Stomach (tissue), 8 donors: ENCODE measurements at regions not wholly inside any gene's neighbourhood (a gene's known extent, or its start where the extent isn't known, plus 50 kb on each side); places are given as distances from the start of the nearest gene placed in this dataset.

Source experiments
- DNase-seq, 2 donors: peaks; one replicate each; pipeline versions ENCODE4 v3.0.0 to v3.0.0-alpha.2; 2013 to 2019
- H3K27ac ChIP-seq, 5 donors: fragments of 200-600 bp in 4 of 5; sonication (generic) in 4 of 5; one replicate each; pipeline ENCODE4 v1.5.1; 2013 to 2019; ENCODE audit warnings: mild to moderate bottlenecking in 1 of 5, moderate library complexity in 1 of 5
- H3K27me3 ChIP-seq, 3 donors: fragments of 200-600 bp; sonication (generic); one replicate each; pipeline ENCODE4 v1.5.1; 2017 to 2019; ENCODE audit warnings: mixed run types in 1 of 3
- H3K36me3 ChIP-seq, 4 donors: fragments of 200-600 bp; sonication (generic); 1 replicate in 3 of 4; 2 replicates in 1 of 4; pipeline ENCODE4 v1.5.1; 2016 to 2019
- H3K4me1 ChIP-seq, 4 donors: fragments of 200-600 bp; sonication (generic); one replicate each; pipeline ENCODE4 v1.5.1; 2016 to 2019
- H3K4me3 ChIP-seq, 4 donors: fragments of 200-600 bp; sonication (generic) in 3 of 4; one replicate each; pipeline ENCODE4 v1.5.1; 2016 to 2019; ENCODE audit warnings: mild to moderate bottlenecking in 1 of 4
- H3K9me3 ChIP-seq, 4 donors: fragments of 200-600 bp; sonication (generic); one replicate each; pipeline ENCODE4 v1.5.1; 2016 to 2019
- CTCF ChIP-seq, 7 experiments: fragments of 450-650 bp in 4 of 7; fragments of 200-600 bp in 3 of 7; sonication (generic) in 3 of 7; IDR thresholded peaks; one replicate each; pipeline ENCODE4 v1.5.1; 2016 to 2019; ENCODE audit warnings: antibody characterized with exemption in 7 of 7, control low read depth in 2 of 7, mild to moderate bottlenecking in 1 of 7
- EP300 ChIP-seq: sonication (generic); formaldehyde crosslinking; IDR thresholded peaks from one replicate; pipeline ENCODE4 v1.6.1; 2017; ENCODE audit warnings: antibody characterized with exemption
- POLR2A ChIP-seq, 4 donors: fragments of 450-650 bp; IDR thresholded peaks; one replicate each; pipeline ENCODE4 v1.6.1; 2016; ENCODE audit warnings: antibody characterized with exemption in 4 of 4, control low read depth in 2 of 4, mild to moderate bottlenecking in 1 of 4, moderate library complexity in 1 of 4
- POLR2AphosphoS5 ChIP-seq, 3 donors: sonication (generic); formaldehyde crosslinking; IDR thresholded peaks; one replicate each; pipeline ENCODE4 v1.6.1; 2016; ENCODE audit warnings: antibody characterized with exemption in 3 of 3
- WGBS, 5 donors: extraction: QIAGEN DNeasy Blood & Tissue Kit in 3 of 5; methylation state at CpG; one replicate each; pipeline versions ENCODE4 v1.1.5 to v1.1.7; 2013 to 2018; 5-methylcytosine and 5-hydroxymethylcytosine counted together
- intact Hi-C: fragments of 100-400 bp; cut with DNase I; formaldehyde crosslinking; loops from one replicate; pipeline ENCODE4 v1.15.1; 2023; ENCODE audit warnings: low total_unique reads
- donor health status: healthy with polysubstance abuse.
- donor health status: Bipolar disorder and iron deficiency.
- donor health status: healthy.

DNA sequence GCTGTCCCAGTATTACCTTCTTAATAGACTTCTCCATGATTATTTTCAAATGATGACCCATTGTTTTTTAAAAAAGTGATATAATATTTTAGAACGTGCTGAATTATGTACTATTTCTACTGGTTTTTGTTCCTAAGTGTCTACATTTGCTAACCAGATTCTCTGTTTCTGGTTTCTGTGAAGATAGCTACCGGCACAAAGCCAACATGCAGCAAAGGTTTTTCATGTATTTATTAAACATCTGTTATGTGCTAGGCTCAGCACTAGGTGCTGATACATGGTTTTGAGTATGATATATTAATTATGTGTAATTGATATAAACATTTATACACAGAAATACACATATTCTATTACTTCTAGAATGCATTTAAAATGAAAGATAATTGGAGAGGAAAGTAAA, 1035.6 kb downstream of the PCDH17 start:
- WGBS, 5 donors, result 70 to 91% (median 75%) methylated on average over 2 of the region's 2 CpGs
- no peak for DNase-seq
- no peaks in the 10 kb centered on the region for H3K4me1 ChIP-seq
- no peak overlapping the region for H3K4me3 ChIP-seq
- intact Hi-C loops, result no loop called here
- H3K27ac ChIP-seq, result no peak overlapping the region
- no peaks in the 10 kb centered on the region for H3K36me3 ChIP-seq
- no peaks in the 10 kb centered on the region for H3K27me3 ChIP-seq
- TF ChIP-seq CTCF (IDR thresholded peaks at IDR 0.05) (no peak), EP300 (no peak), POLR2A (IDR thresholded peaks at IDR 0.05) (no peak), POLR2AphosphoS5 (IDR thresholded peaks at IDR 0.05) (no peak)
- no peaks in the 10 kb centered on the region for H3K9me3 ChIP-seq

- DNase-seq, result no peak
- intact Hi-C loops, result no loop called here
- no peak overlapping the region for H3K27ac ChIP-seq
- 56 to 82% (median 71%) methylated on average over 4 of the region's 4 CpGs for WGBS, 5 donors
- H3K9me3 ChIP-seq, result no peaks in the 10 kb centered on the region
- H3K4me1 ChIP-seq, result no peaks in the 10 kb centered on the region
- H3K27me3 ChIP-seq, result no peaks in the 10 kb centered on the region
- H3K36me3 ChIP-seq, result no peaks in the 10 kb centered on the region
- H3K4me3 ChIP-seq, result no peak overlapping the region
- no peak for TF ChIP-seq POLR2A (IDR thresholded peaks at IDR 0.05)
- TF ChIP-seq EP300, result no peak
- TF ChIP-seq POLR2AphosphoS5 (IDR thresholded peaks at IDR 0.05), result no peak
- TF ChIP-seq CTCF (IDR thresholded peaks at IDR 0.05), result no peak
Measured at GRCh38 chr13:58680115-58680514, 1048.6 kb downstream of the PCDH17 start.

GRCh38 chr13:58682616-58683015, 1051.1 kb downstream of the PCDH17 start:
- Histone ChIP-seq H3K4me1 (no peaks in the 10 kb centered on the region), H3K27ac (no peak overlapping the region), H3K4me3 (no peak overlapping the region), H3K27me3 (no peaks in the 10 kb centered on the region), H3K36me3 (no peaks in the 10 kb centered on the region), H3K9me3 (peaks cover 0 to under 1% (median 0%) of the 10 kb centered on the region in 4 donors)
- no peak for TF ChIP-seq EP300
- no peak for TF ChIP-seq POLR2AphosphoS5 (IDR thresholded peaks at IDR 0.05)
- no peak for TF ChIP-seq CTCF (IDR thresholded peaks at IDR 0.05)
- no peak for TF ChIP-seq POLR2A (IDR thresholded peaks at IDR 0.05)
- intact Hi-C loops, result no loop called here
- DNase-seq, result no peak
- 89 to 97% (median 95%) methylated on average over 4 of the region's 4 CpGs for WGBS, 5 donors

DNA sequence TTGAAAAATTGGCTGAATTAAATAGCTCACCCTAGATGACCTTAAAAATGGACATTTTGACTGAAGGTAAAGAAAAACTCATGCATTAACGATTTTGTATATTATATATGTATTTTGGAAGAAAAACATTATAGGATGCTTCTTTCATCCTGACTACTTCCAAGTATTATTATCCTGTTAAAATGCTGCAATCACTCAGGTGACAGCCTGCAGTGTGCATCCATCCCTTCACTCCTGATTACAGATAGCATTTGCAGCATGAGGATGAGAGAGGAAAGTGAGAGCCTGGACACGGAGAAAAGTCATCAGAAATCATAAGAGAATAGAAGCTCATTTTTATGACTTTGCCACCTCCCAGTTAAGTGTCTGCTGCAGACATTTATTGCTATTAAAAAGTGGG, 1055.6 kb downstream of the PCDH17 start:
- Histone ChIP-seq H3K4me1 (no peaks in the 10 kb centered on the region), H3K4me3 (no peak overlapping the region), H3K27ac (no peak overlapping the region), H3K9me3 (peaks cover 0 to 8% (median 0%) of the 10 kb centered on the region in 4 donors), H3K36me3 (no peaks in the 10 kb centered on the region), H3K27me3 (no peaks in the 10 kb centered on the region)
- DNase-seq, result no peak
- 64 to 90% (median 81%) methylated on average over 2 of the region's 2 CpGs for WGBS, 5 donors
- no peak for TF ChIP-seq POLR2AphosphoS5 (IDR thresholded peaks at IDR 0.05)
- no peak for TF ChIP-seq CTCF (IDR thresholded peaks at IDR 0.05)
- TF ChIP-seq POLR2A (IDR thresholded peaks at IDR 0.05), result no peak
- TF ChIP-seq EP300, result no peak
- intact Hi-C loops, result no loop called here

DNA sequence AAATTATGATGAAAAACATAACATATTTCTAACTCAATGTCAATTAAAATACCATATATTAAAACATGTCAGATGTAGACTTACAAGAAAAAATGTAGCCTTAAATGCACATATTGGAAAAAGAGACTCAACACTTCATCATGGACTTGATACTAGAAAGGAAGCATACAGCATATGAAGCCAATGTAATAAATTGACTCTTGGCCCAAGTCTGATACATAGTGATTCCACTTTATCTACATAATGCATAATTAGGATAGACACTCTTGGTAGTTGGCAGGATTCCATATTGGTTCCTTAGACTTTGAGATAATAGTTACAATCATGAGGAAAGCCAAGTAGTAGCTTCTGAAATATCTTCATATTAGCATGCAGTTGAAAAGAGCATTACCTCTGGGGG, 1067.0 kb downstream of the PCDH17 start:
- H3K4me3 ChIP-seq, result no peak overlapping the region
- no peak for DNase-seq
- H3K4me1 ChIP-seq, result no peaks in the 10 kb centered on the region
- H3K27ac ChIP-seq, result no peak overlapping the region
- intact Hi-C loops, result no loop called here
- no peaks in the 10 kb centered on the region for H3K36me3 ChIP-seq
- H3K27me3 ChIP-seq, result no peaks in the 10 kb centered on the region
- no peak for TF ChIP-seq POLR2A (IDR thresholded peaks at IDR 0.05)
- no peak for TF ChIP-seq EP300
- TF ChIP-seq POLR2AphosphoS5 (IDR thresholded peaks at IDR 0.05), result no peak
- no peak for TF ChIP-seq CTCF (IDR thresholded peaks at IDR 0.05)
- peaks cover 0 to 4% (median 0%) of the 10 kb centered on the region in 4 donors for H3K9me3 ChIP-seq
